NT2/D1 (cell line): ENCODE measurements at regions not wholly inside any gene's neighbourhood (a gene's known extent, or its start where the extent isn't known, plus 50 kb on each side); places are given as distances from the start of the nearest gene placed in this dataset.

Experiments used
- YY1 ChIP-seq: IDR thresholded peaks from 2 replicates; pipeline ENCODE4 v1.6.1; 2011; ENCODE audit not compliant: insufficient read length, insufficient read depth
- ZNF274 ChIP-seq: IDR thresholded peaks from 2 replicates; pipeline ENCODE4 v1.6.1; 2011; ENCODE audit warnings: mild to moderate bottlenecking, low read depth, low read length

DNA sequence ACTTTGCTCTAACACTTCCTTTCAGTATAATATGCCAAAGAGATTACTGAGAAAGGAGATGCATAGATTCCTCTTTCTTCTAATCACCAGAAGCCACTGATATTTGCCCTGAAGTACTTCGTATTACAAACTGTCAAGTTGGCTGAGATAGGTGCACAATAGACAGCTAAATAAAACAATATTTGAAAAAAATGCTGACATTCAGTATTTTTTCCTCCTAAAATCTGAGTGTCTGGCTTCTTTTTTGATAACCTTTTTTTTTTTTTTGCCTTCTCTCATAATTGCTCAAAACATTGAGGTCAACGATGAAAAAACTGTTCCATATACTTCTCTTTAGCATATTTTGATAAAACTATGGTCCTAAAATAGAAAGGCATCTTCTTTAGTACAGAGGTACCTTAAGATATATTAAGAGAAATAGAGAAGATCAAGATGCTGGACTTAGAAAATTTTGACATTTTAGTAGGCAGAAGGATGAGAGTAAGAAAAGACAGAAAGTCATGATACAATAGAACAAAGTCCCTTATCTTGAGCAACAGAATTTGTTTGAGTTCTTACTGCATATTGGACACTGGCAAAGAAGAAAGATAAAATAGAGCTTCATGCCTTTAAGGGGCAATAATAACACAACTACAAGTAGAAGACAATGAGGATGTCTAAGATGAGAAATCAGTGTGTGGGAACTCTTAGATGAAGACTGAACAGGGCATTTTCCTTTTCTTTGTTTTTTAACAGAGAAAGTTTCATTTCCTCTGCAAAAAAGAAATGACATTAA, 220.7 kb downstream of the PTH2R start:
- TF ChIP-seq ZNF274 (no peak), YY1 (no peak)
